Breast epithelium (tissue), 3 donors: ENCODE measurements at regions not wholly inside any gene's neighbourhood (a gene's known extent, or its start where the extent isn't known, plus 50 kb on each side); places are given as distances from the start of the nearest gene placed in this dataset.

ENCODE experiments used
- POLR2A ChIP-seq: fragments of 450-650 bp; IDR thresholded peaks from one replicate; pipeline ENCODE4 v1.6.1; 2016; ENCODE audit warnings: antibody characterized with exemption, mild to moderate bottlenecking, moderate library complexity
- TF ChIP-seq, protein P1 (sequence below), 3 donors: fragments of 450-650 bp; IDR thresholded peaks; one replicate each; pipeline ENCODE4 v1.5.1; 2016 to 2017; ENCODE audit warnings: antibody characterized with exemption in 3 of 3, mild to moderate bottlenecking in 3 of 3, moderate library complexity in 3 of 3

DNA sequence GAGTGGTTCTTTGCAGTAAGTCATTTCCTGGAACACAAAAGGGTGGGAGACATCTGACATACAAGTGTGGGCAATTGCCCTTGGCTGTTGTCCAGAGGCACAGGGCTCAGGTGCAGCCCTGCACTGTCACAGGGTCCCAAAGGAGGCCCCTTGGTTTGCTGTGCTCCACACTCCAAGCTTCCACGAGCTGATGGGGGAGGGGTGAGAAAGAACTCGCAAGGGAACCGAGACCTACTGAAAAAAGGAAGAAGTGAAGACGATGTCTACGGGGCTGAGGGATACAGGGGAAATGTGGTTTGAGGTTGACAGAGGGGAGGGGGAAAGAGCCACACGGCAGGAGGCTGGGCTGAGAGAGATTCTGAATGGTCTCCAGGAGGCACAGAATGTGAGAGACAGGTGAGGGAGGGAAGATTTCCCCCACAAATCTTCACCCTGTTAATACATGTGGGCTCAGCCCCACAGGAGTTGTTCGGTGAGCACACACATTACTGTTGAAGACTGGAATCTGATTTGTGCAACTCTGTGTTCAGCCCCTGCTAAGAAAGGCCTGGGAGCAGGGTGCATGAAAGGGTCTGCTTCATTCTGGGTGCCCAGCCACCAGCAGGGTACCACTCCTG is 123.4 kb downstream of the LY86 start:
- TF ChIP-seq, protein P1, sequence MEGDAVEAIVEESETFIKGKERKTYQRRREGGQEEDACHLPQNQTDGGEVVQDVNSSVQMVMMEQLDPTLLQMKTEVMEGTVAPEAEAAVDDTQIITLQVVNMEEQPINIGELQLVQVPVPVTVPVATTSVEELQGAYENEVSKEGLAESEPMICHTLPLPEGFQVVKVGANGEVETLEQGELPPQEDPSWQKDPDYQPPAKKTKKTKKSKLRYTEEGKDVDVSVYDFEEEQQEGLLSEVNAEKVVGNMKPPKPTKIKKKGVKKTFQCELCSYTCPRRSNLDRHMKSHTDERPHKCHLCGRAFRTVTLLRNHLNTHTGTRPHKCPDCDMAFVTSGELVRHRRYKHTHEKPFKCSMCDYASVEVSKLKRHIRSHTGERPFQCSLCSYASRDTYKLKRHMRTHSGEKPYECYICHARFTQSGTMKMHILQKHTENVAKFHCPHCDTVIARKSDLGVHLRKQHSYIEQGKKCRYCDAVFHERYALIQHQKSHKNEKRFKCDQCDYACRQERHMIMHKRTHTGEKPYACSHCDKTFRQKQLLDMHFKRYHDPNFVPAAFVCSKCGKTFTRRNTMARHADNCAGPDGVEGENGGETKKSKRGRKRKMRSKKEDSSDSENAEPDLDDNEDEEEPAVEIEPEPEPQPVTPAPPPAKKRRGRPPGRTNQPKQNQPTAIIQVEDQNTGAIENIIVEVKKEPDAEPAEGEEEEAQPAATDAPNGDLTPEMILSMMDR (IDR thresholded peaks at IDR 0.05), result no peak
- TF ChIP-seq POLR2A, result no peak
